ENCODE measurements at regions not wholly inside any gene's neighbourhood (a gene's known extent, or its start where the extent isn't known, plus 50 kb on each side); places are given as distances from the start of the nearest gene placed in this dataset.

DNA sequence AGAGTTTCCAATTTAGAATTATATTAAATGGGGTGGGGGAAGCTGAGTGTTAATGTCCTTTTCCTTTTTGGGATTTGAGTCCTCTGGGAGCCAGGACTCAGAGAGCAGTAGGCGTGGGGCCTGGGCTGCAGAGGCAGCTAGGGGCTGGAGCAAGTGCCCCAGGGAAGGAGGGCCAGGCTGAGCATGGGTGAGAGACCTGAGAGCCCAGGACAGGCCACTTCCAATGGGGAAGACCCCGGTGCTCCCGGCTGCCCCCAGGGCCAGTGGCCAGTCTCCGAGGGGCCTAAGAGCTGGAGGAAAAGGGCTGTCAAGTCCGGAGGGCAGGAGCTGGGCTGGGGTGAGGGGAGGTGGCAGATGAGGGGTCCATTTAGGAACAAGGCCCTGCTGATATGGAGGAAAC, 371.5 kb downstream of the ZNF536 start:
- no peak for DNase-seq (ENCODE audit: low read depth in 2 of 2)

DNA sequence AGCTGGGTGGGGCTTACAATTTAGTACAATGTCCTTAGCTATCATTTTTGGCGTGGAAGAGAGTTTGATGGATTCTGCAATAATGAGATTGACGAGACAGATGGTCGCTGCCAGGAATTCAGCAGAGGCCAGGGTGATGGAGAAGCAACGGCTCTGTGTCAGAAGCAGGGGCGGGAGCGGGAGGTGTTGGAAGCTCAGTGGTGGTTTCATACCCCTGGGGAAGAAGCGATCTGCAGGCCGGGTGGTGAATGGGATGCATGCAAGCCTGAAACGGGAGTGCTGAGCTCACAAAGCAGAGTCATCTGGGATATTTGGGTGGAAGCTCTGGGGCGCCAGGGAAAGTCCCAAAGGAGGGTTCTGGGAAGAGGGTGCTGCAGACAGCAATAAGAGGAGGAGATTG, 370.8 kb downstream of the ZNF536 start:
- no peak for DNase-seq (ENCODE audit: low read depth in 2 of 2)

DNA sequence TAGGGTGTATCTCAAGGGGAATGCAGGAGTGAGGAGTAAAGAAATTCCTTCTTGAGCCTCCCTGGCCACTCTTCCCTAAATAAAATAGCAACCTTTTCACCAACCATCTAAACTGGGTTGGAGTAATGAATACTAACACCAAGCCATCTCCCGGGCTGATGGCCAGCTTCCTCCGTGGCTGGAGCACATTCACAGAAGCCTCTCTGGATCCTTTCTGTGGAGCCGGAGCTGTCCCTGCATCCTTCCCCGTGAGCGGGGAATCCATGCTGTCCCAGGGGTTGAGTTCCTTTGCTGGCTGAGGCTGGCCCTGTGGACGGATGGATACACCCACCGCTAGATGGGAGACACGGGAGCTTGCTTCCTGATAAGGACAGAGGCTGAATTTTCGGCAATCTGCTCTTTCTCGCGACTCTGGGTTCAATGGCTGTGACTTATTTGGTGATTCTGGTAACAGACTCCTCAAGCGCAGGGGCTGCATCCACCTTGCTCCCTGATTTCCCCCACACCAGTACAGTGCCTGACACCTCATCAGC, 370.3 kb downstream of the ZNF536 start:
- no peak for DNase-seq (ENCODE audit: low read depth in 2 of 2)

DNA sequence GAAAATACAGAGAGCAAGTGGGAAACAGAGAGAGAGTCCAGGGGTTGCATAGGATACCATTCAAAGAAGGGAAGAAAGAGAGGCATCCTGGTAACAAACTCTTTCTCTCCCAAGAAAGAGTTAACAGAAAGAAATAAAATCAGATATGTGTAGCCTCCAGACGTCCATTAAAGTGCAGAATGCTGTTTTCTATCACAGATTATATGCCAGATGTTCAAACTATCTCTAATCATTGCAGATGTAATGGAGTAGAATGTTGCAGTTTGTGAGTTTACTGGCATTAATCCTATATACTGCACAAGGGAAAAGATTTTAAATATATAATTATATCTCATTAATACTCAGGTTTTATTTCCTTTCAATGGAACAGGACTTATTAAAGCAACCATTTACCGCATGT, 369.4 kb downstream of the ZNF536 start:
- DNase-seq (ENCODE audit: low read depth in 2 of 2) = no peak

DNA sequence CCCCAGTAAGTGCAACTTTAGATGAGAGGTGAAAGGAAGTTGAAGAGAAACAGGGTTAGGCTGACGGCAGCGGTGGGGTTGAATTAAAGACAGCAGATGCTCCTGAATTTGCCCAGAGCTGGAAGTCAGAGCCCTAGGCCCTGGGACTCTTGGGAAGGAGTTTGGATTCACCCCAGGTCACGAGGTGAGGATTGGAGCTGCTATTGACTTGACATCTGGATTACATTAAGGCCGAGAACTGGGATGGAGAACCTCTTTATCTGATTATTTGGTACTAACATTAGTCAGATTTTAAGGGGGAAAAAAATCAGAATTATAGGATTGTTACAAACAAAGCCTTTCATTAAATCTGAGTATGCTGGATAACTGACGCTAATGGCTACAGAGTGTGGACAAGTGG, 367.2 kb downstream of the ZNF536 start:
- no peak for DNase-seq (ENCODE audit: low read depth in 2 of 2)

DNA sequence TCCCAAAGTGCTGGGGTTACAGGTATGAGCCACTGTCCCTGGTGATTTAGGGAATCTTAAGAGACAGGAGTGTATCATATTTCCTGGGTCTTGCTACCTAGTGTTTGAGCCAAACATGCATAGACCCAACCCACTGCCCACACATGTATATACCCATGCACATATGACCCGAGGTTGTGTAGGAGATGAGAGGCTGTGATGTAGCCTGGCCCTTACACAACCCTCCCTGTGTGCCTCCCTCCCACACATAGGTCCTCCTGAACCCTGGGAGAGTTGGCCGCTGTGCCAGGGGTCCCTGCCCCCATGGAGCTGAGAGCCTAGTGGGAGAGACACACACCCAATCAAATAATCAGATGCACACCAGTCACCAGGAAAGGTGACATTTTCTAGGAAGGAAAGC, 365.9 kb downstream of the ZNF536 start:
- no peak for DNase-seq (ENCODE audit: low read depth in 2 of 2)

DNA sequence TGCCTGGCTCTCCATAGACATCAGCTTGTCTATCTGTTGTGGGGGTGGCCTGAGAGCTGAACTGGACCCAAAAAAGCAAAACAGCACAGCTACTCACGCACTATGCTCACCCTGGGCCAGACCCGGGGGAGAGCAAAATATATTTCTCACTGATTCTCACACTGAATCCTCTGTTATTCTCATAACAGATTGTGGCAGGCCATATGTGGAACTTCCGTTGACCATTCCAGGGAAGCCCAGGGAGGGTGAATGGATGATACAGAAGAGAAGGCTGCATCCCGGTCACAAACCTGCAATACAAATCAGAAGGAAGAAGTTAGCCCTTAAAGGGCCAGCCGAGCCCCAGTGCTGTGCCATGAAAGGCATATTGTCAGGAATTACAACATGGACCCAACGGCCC, 362.5 kb downstream of the ZNF536 start:
- no peak for DNase-seq (ENCODE audit: low read depth in 2 of 2)

DNA sequence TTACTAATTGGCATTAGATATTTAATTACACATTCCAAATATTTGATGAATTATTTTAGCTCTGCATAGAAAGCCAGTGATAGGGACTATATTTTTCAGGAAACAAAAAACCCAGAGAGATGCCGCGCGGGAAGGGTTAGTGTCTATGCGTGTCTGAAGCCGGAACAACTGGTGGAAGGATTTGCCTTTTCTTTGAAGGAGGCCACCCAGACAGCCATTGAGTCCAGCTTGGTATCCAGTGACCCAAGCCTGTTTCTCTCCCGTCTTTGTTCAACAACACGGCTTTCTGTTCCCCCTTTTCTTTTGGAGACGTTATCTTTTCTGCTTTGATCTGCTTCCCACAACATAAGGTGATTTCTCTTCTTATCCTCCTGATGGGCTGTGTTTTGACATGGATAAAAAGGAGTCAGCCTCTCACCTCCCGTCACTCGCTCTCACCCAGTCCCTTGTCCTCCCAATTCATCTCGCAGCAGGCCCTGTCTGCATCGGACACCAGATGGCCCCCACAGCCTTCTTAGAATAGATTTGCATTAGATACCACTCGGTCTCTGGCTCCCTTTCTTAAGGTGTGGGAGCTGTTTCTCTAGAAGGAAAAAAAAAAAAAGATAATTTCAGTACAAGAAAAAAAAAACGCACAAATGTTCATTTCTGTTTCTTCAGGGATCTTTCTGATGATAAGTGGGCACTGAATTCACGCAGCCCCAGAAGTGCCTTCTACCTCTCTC, 361.8 kb downstream of the ZNF536 start:
- DNase-seq (ENCODE audit: low read depth in 2 of 2) = no peak

DNA sequence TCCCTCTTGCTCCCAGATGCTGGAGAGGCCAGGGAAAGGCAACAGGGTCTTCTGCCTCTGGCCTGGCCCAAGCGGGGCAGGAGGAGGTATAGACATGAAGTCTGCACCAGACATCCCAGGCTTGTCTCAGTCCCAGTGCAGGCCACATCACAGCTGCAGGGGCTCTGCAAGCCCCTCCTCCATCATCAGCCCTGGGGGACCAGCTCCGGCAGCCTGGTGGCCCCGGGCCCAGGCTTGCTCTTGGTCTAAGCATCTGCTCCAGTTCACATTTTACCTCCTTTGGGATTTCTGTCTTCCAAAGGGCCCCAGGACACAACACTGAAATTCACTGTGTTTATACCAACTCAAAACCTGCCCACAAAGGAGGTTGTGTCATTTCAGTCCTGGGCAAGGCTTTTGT, 359.4 kb downstream of the ZNF536 start:
- DNase-seq (ENCODE audit: low read depth in 2 of 2) = no peak

DNA sequence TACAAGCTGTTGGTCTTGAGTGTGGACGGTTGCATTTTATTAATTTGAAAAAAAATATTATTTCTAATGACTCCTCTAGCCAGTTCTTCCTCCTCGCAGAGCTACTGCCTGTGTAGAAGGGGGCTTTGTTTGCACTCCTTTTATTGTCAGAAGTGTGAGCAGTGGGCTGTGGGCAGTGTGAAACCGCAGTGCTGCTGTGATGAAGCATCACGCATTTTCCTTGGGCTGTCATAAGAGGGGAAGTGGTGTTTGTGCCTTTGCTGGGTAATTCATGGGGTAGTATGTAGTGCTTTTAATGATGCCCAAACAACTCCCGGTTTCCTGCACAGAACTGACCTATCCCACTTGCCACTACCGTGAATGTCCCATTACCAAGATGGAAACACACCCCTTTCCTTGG, 357.3 kb downstream of the ZNF536 start:
- DNase-seq (ENCODE audit: low read depth in 2 of 2) = no peak

DNA sequence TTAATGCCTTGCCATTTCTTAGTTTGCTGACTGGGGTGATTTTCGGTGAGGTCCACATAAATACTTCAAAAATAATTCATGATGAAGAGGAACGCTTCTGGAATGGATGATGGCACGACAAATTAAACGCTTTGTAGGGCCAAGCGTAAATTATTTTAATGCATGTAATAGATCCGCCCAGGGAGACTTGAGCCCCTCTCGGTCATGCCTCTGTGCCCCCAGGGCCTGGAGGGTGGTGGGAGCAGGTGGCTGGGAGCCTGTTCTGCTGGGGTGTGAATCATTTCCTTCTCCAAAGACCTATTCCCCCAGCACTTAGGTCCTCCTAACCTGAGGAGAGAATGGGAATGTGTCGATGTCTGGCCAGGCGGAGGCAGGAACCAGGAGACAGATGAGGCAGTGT, 350.6 kb downstream of the ZNF536 start:
- DNase-seq (ENCODE audit: low read depth in 2 of 2) = no peak

DNA sequence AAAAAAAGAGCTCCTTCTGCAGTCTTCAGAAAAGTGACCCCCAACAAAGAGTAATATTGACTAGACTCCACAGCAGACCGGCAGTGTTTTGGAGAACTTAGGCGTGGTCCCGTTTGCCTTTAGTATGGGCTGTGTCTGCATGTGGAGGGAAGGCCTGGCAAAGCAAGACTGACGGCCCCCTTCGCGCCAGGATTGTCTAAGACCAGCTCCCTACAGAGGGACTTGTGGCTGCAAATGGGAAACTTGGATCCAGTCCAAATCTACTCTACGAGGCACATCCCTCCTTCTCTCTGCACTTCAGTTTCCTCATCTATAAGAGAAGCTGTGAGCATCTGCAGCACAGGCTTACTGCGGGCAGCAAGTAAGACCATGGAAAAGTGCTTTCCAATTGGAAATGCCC, 350.0 kb downstream of the ZNF536 start:
- no peak for DNase-seq (ENCODE audit: low read depth in 2 of 2)

DNA sequence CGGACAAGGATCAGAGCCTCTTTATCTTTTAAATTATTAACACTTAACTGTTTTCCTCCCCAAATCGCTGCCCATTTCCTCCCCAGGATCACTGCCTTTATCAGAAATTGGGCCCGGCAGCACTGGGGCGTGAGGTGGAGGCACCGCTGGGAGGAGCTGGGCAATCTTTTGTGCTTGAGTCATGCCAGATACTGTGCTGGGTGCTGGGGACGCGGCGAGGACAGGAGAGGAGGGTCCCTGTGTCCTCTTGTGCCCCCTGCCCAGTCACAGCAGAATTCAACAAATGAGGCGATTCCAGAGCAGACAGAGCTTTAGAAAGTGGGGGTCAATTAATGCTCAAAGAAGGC, 347.8 kb downstream of the ZNF536 start:
- no peak for DNase-seq (ENCODE audit: low read depth in 2 of 2)

DNA sequence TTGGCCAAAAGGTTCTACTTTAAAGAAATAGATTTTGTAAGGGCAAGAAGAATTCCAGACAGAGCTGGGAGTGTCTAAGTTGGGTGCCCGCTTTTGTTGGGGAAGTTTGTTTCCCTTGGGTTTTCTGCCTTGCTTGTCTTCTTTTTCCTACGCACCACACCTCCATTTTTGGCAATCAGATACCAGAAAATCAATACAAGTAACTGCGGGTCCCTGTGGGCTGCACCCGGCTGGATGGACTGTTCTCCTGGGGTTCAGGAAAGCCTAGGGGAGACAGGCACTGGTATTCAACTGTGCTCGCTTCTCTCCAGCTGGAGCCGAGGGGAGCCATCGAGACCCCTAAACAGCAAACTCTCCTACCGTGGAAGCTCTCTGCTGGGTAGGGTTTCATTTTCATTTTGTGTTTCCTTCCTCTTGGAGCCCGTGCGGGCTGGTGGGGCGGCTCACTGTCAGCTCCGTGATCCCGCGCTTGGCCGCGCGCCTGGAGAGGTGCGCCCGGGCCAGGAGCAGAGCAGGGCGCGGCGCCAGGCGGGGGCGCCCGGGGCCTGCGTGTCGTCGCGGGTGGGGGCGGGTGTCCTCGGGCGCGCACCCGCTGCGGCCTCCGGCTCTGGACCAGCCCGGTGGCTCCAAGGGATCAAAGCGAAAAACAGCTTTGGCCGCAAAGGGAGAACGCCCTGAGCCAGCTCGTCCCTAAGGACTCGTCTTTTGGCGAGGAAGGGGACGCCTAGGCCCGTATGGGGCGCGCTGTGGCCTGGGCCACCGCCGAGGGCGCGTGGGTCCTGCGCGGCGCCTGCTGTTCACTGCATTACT, 347.2 kb downstream of the ZNF536 start:
- no peak for DNase-seq (ENCODE audit: low read depth in 2 of 2)

DNA sequence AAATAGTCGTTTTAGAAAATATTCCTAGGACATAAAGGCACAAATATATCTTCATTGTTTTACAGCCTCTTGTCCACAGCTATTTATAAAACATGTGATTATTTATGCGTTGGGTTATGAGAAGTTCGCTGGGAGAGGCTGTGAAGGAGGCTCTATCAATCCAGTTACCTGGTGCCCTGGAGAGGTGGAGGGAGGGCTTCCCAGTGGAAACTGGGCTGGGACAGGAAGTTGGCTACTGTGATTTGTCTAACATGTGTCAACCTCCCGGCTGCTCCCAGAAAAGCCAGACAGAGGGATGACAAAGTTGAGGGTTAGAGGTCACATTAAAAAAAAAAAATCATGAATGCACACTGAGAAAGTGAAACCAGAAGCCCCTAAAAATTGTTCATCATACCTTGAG, 346.5 kb downstream of the ZNF536 start:
- no peak for DNase-seq (ENCODE audit: low read depth in 2 of 2)

DNA sequence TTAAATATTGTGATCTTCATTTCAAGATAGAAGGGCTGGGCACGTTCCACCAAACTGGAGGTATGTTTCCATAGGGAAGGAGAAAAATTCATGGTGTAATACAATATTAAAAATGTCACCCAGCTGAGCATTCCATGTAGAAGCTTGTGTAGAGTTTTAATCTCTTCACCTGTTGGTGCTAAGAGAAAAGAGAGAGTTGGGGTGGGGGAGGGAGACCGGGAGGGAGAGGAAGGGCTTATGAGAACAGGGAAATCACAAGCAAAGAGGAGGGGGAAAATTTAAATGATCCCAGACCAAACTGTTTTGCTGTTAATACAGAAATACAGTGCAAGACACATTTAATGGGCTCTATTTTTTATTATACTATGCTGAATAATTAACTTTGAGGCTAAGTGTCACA, 345.8 kb downstream of the ZNF536 start:
- DNase-seq (ENCODE audit: low read depth in 2 of 2) = no peak

DNA sequence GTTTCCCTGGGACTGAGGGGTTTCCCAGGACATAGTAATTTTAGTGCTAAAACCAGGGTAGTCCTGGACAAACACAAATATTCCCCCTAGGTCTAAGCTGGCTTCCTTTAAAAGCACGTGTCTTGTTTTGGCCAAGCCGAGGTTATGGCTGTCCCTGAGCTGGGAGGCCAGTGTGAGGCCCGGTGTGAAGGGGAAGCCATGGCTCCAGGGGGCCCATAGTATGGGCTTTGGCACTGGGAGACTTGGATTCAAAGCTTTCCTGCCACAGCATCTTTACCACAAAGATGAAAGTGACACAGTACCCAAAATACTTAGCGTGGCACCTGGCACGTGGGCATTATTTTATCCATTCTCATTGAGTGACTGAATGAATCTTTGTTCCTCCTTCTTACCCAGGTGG, 345.2 kb downstream of the ZNF536 start:
- DNase-seq (ENCODE audit: low read depth in 2 of 2) = no peak

DNA sequence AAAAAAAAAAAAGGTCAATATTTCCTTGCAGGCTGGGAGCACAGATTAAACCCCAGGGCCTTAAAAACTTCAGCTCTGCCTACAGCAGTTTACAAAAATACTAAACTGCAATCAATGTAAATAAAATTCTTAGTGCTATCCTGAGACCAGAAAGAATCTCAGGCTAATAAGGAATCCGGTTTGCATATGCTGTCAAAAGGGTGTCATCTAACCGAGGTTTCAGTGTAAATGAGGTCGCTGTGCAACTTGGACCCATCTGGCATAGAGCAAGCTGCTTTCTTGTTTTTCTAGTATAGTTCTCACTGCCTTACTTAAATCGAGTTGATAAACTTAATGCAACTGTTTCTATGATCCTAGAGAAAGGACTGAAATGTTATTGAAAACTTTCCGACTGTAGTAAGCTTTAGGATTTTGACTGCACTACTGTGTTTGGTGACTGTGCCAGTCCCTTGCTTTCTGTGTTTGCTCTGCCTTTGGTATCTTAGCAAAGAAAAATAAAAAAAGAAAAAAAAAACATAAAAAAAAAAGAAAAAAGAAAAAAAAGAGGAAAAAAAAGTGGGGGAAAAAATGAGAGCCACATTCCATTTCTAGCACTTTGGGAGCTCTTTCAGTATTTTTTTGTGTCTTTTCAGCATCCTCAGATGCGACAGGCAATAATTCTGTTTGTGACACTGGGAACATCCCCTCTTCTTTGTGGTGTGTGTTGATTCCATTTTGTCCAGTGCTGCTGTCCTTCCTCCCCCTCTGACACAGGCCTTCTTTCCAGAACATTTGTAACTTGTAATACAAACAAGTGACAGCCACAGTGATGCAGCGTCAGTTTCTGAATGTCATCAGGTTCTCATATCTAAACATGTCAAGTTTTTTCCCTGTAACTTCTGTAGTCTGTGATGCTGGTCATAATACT, 340.5 kb downstream of the ZNF536 start:
- DNase-seq (ENCODE audit: low read depth in 2 of 2) = no peak

DNA sequence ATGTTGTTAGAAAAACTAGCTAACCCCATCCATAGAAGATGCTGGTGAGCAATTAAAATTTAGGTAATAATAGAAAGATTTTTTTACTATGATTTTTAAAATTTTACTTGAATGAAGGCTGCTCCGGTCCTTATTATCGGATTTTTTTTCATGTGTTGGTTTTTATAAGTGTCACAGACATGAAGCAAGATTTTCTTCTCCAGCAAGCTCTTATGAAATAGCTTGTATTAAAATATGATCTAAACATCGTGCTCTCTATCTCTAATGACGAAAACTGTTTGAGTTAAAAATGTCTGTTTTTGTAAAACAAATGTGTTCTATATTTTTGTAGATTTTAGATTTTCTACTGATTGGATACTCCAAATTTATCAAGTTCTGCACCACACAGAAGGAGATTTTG, 339.6 kb downstream of the ZNF536 start:
- no peak for DNase-seq (ENCODE audit: low read depth in 2 of 2)

DNA sequence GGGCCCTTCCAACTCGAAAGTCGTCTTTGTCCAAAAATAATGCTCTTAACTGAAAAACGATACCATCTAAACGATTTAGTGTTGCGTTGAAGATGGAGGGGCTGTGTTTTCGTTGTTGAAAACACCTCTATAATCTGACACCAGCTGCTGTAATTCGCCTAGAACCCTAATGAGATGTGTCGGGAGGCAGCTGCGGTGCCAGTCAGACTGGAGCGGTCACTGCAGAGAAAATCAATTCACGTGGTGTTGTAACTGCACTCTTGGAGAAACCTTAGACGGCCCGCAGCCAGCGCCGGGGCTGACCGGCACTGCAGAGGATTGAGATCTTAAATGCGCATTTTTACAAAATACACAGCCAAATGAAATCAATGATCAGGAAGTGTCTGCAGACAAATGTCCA, 339.1 kb downstream of the ZNF536 start:
- no peak for DNase-seq (ENCODE audit: low read depth in 2 of 2)

DNA sequence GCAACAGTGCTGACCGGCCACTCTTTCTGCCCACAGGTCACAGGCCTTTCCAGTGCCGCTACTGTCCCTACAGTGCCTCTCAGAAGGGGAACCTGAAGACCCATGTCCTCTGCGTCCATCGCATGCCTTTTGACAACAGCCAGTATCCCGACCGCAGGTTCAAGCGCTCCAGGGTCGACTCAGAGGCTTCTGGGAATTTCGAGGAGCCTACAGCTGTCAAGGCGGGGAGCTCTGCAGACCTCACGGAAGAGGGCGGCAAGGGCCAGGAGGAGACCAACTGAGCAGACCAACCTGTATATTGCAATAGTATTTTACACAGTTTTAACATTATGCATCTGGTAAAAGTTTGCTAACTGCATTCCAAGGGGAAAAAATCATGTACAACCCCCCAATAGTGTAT, 338.5 kb downstream of the ZNF536 start:
- no peak for DNase-seq (ENCODE audit: low read depth in 2 of 2)

DNA sequence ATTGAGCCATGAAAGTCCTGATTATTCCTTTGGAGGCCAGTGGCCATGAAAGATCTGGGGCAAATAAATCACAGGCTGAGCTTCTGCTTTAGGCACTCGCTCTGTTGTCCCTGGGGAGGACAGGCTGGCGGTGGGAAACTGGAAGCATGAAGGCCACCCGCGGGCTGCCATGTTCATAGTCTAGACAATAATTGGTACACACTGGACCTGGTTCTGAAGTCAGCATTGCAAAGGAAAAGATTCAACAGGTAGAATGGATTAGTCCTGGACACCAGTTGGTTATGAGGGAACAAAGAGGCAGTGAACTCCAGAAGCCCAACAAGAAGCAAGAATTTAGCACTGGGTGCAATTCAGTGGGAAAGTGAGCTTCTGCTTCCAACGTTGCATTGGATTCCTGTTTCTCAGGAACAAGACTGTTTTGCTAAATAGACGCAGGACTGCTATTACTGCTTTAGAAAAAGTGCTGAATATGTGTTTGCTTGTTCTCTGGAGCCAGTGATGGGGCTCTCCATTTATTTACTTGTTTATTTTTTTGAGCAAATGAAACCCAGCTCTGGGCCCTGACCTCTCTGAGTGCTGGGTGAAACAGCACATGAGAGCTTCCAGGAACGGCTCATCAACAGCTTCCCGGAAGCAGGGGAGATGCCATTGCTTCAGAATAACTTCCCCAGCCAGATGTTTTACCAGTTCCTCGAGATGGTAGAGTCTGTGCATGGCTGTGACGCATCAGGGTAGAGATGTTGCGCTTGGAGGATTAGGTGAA, 336.4 kb downstream of the ZNF536 start:
- DNase-seq (ENCODE audit: low read depth in 2 of 2) = no peak

Measured in stimulated activated CD8-positive, alpha-beta memory T cell treated with anti-CD3 and anti-CD28 coated beads, Interleukin-7, amount 100 ng/mL, for 1 hour (primary cell).